Erythroblast (primary cell): ENCODE measurements at regions not wholly inside any gene's neighbourhood (a gene's known extent, or its start where the extent isn't known, plus 50 kb on each side); places are given as distances from the start of the nearest gene placed in this dataset.

ENCODE experiments used
- GATA1 ChIP-seq: IDR thresholded peaks from 2 replicates; pipeline ENCODE4 v1.6.1; 2011; ENCODE audit warnings: low read depth, mild to moderate bottlenecking, control low read depth, low read length, moderate library complexity
- POLR2A ChIP-seq: IDR thresholded peaks from 2 replicates; pipeline ENCODE4 v1.6.1; 2011; ENCODE audit warnings: mild to moderate bottlenecking, low read length

GRCh38 chr12:91594715-91595114, 412.1 kb upstream of the DCN start:
- TF ChIP-seq POLR2A (no peak), GATA1 (no peak)
